GM18511 (cell line): ENCODE measurements at regions not wholly inside any gene's neighbourhood (a gene's known extent, or its start where the extent isn't known, plus 50 kb on each side); places are given as distances from the start of the nearest gene placed in this dataset.
"Not testable (repeated sequence)": the region's sequence is repeated elsewhere in the genome, so short reads cannot be mapped to it uniquely, and the experiment has no call there.

Experiments
- ATAC-seq: cut with Tn5 transposase; IDR thresholded peaks from one replicate; pipeline ENCODE4 v1.9.1; 2021; ENCODE audit warnings: mild to moderate bottlenecking, moderate library complexity; ENCODE audit not compliant: unreplicated experiment

- ATAC-seq, result no peak
Measured at GRCh38 chr3:635393-635792, 438.8 kb downstream of the CHL1 start.

GRCh38 chr3:643376-643775, 446.8 kb downstream of the CHL1 start:
- ATAC-seq, result no peak

GRCh38 chr3:655824-656223, 437.0 kb upstream of the CNTN6 start:
- no peak for ATAC-seq

GRCh38 chr3:661356-661755, 431.5 kb upstream of the CNTN6 start:
- no peak for ATAC-seq

GRCh38 chr3:674116-674515, 418.7 kb upstream of the CNTN6 start:
- ATAC-seq, result no peak

GRCh38 chr3:675846-676245, 417.0 kb upstream of the CNTN6 start:
- ATAC-seq, result no peak

GRCh38 chr3:683770-684169, 409.1 kb upstream of the CNTN6 start:
- no peak for ATAC-seq

- no peak for ATAC-seq
Measured at GRCh38 chr3:690770-691169, 402.1 kb upstream of the CNTN6 start.

- ATAC-seq, result no peak
Measured at GRCh38 chr3:700514-700913, 392.3 kb upstream of the CNTN6 start.

- ATAC-seq, result no peak
Measured at GRCh38 chr3:707041-707440, 385.8 kb upstream of the CNTN6 start.

- no peak for ATAC-seq
Measured at GRCh38 chr3:713006-713621, 379.7 kb upstream of the CNTN6 start.

GRCh38 chr3:713947-714620, 378.7 kb upstream of the CNTN6 start:
- no peak for ATAC-seq

GRCh38 chr3:721086-721485, 371.7 kb upstream of the CNTN6 start:
- ATAC-seq, result no peak

- no peak for ATAC-seq
Measured at GRCh38 chr3:732326-732928, 360.4 kb upstream of the CNTN6 start.

GRCh38 chr3:733313-733712, 359.5 kb upstream of the CNTN6 start:
- ATAC-seq, result no peak

- no peak for ATAC-seq
Measured at GRCh38 chr3:757711-758110, 335.1 kb upstream of the CNTN6 start.

GRCh38 chr3:759106-759505, 333.7 kb upstream of the CNTN6 start:
- ATAC-seq, result no peak

GRCh38 chr3:773433-773832, 319.4 kb upstream of the CNTN6 start:
- ATAC-seq, result not testable (repeated sequence)

- ATAC-seq, result no peak
Measured at GRCh38 chr3:775178-775880, 317.5 kb upstream of the CNTN6 start.

- ATAC-seq, result no peak
Measured at GRCh38 chr3:780505-780904, 312.3 kb upstream of the CNTN6 start.

- ATAC-seq, result no peak
Measured at GRCh38 chr3:791442-791841, 301.4 kb upstream of the CNTN6 start.

- no peak for ATAC-seq
Measured at GRCh38 chr3:792630-793029, 300.2 kb upstream of the CNTN6 start.
